ENCODE measurements at regions not wholly inside any gene's neighbourhood (a gene's known extent, or its start where the extent isn't known, plus 50 kb on each side); places are given as distances from the start of the nearest gene placed in this dataset.

DNA sequence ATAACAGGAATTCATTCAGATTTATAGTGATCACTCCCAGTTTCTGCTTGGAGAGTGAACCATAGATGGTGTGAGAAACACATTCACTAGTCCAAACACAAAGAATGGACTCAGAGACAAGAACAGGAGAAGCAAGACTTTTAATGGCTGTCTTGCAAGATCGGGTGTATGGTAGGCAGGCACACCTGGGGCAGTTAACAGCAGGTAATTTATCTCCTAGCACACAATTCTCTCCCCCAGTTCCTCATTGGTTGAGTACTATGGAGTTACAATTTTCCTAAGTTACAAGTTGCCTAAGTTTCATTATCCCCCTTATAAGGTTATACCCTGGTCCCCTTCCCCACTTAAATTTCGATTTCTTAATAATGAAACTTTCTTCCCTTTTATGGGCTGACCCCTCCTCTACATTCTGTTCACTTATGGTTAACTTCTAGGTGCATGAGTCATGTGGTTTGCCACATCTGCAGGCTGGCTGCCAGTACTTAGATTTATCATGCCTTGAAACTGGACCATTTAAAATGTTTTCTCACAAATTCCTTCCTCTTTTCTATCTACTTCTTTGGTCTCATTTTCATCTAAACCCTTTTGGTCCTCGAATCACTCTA is 623.3 kb downstream of the HINT1 start:
- Mint-ChIP-seq H3K27me3 (no peaks in the 10 kb centered on the region), H3K9me3 (peaks cover 9% of the 10 kb centered on the region), H3K36me3 (ENCODE audit: low read depth) (no peaks in the 10 kb centered on the region), H3K4me3 (no peak overlapping the region), H3K4me1 (ENCODE audit: low read depth) (no peaks in the 10 kb centered on the region), H3K27ac (no peak overlapping the region)
- POLR2A ChIA-PET: no interaction called here
- Histone ChIP-seq H3K36me3 (ENCODE audit: insufficient read depth, low read length) (no peaks in the 10 kb centered on the region), H3K4me1 (ENCODE audit: insufficient read depth, low read length) (no peaks in the 10 kb centered on the region), H3K27me3 (ENCODE audit: control insufficient read depth in 1 of 2, insufficient read depth in 2 of 2, low read length in 2 of 2) (no peaks in the 10 kb centered on the region), H3K4me3 (ENCODE audit: low read length) (no peak overlapping the region), H3K9me3 (ENCODE audit: control insufficient read depth in 1 of 2, insufficient read depth in 1 of 2, low read length in 2 of 2) (peaks cover 0 to 21% of the 10 kb centered on the region in 2 experiments), H3K27ac (ENCODE audit: low read depth in 1 of 2, low read length in 2 of 2) (no peak overlapping the region)
- DNase-seq (no peak), ATAC-seq (ENCODE audit: poor library complexity) (no peak)
- CTCF ChIA-PET: no interaction called here
- TF ChIP-seq CTCF (IDR thresholded peaks at IDR 0.05): no peak
- intact Hi-C loops (cut with DNase I, micrococcal nuclease): no loop called here

GRCh38 chr5:130536691-130537090 is 628.4 kb downstream of the HINT1 start:
- intact Hi-C loops (cut with DNase I, micrococcal nuclease): no loop called here
- H3K27ac ChIP-seq (ENCODE audit: low read depth in 1 of 2, low read length in 2 of 2): no peak overlapping the region
- H3K36me3 Mint-ChIP-seq (ENCODE audit: low read depth): no peaks in the 10 kb centered on the region
- H3K9me3 Mint-ChIP-seq: no peaks in the 10 kb centered on the region
- no peaks in the 10 kb centered on the region for H3K36me3 ChIP-seq (ENCODE audit: insufficient read depth, low read length)
- ChIA-PET POLR2A (no interaction called here), CTCF (no interaction called here)
- H3K27me3 ChIP-seq (ENCODE audit: control insufficient read depth in 1 of 2, insufficient read depth in 2 of 2, low read length in 2 of 2): no peaks in the 10 kb centered on the region
- ATAC-seq (ENCODE audit: poor library complexity) (no peak), DNase-seq (no peak)
- no peaks in the 10 kb centered on the region for H3K27me3 Mint-ChIP-seq
- TF ChIP-seq CTCF (IDR thresholded peaks at IDR 0.05): no peak
- H3K4me3 Mint-ChIP-seq: no peak overlapping the region
- no peak overlapping the region for H3K4me3 ChIP-seq (ENCODE audit: low read length)
- no peak overlapping the region for H3K27ac Mint-ChIP-seq
- no peaks in the 10 kb centered on the region for H3K9me3 ChIP-seq (ENCODE audit: control insufficient read depth in 1 of 2, insufficient read depth in 1 of 2, low read length in 2 of 2)
- H3K4me1 ChIP-seq (ENCODE audit: insufficient read depth, low read length): no peaks in the 10 kb centered on the region
- H3K4me1 Mint-ChIP-seq (ENCODE audit: low read depth): no peaks in the 10 kb centered on the region

DNA sequence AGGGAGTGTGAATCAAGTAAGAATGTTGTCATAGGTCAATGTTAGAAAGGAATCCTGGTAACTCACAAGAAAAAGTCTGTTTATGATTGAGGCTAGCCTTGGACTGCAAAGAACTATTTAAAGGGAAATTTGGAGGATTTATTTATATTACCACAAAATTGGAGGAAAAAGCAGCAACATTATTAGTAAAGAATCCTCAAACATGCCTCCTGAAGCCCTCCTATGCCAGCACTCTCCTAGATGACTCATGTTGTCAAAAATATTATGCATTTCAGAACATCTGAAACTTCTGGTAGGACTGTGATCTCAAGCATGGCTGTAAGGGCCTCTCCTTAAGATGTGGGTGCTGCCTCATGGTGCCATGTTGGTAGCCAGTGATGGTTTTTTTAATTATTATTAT is 628.5 kb downstream of the CHSY3 start:
- no peaks in the 10 kb centered on the region for H3K36me3 ChIP-seq (ENCODE audit: insufficient read depth, low read length)
- DNase-seq (no peak), ATAC-seq (ENCODE audit: poor library complexity) (no peak)
- no peaks in the 10 kb centered on the region for H3K4me1 ChIP-seq (ENCODE audit: insufficient read depth, low read length)
- POLR2A ChIA-PET: no interaction called here
- H3K27ac ChIP-seq (ENCODE audit: low read depth in 1 of 2, low read length in 2 of 2): no peak overlapping the region
- Mint-ChIP-seq H3K27me3 (no peaks in the 10 kb centered on the region), H3K9me3 (no peaks in the 10 kb centered on the region), H3K36me3 (ENCODE audit: low read depth) (no peaks in the 10 kb centered on the region), H3K4me1 (ENCODE audit: low read depth) (no peaks in the 10 kb centered on the region), H3K27ac (no peak overlapping the region), H3K4me3 (no peak overlapping the region)
- no peak overlapping the region for H3K4me3 ChIP-seq (ENCODE audit: low read length)
- H3K27me3 ChIP-seq (ENCODE audit: control insufficient read depth in 1 of 2, insufficient read depth in 2 of 2, low read length in 2 of 2): no peaks in the 10 kb centered on the region
- CTCF ChIA-PET: no interaction called here
- H3K9me3 ChIP-seq (ENCODE audit: control insufficient read depth in 1 of 2, insufficient read depth in 1 of 2, low read length in 2 of 2): no peaks in the 10 kb centered on the region
- intact Hi-C loops (cut with DNase I, micrococcal nuclease): no loop called here
- TF ChIP-seq CTCF (IDR thresholded peaks at IDR 0.05): no peak
